Activated gamma-delta T cell treated with anti-CD3 and anti-CD28 coated beads, Interleukin-2, amount 50 U/mL, for 16 hours (primary cell): ENCODE measurements at regions not wholly inside any gene's neighbourhood (a gene's known extent, or its start where the extent isn't known, plus 50 kb on each side); places are given as distances from the start of the nearest gene placed in this dataset.
"Not testable (repeated sequence)": the region's sequence is repeated elsewhere in the genome, so short reads cannot be mapped to it uniquely, and the experiment has no call there.

Experiments used
- DNase-seq: peaks from one replicate; pipeline ENCODE4 v3.0.0-alpha.2; 2020; ENCODE audit warnings: low read depth

- DNase-seq = no peak
Measured at GRCh38 chr2:239819974-239820555, 205.1 kb downstream of the NDUFA10 start.

- no peak for DNase-seq
Measured at GRCh38 chr2:239819091-239819973, 205.8 kb downstream of the NDUFA10 start.

GRCh38 chr2:239818531-239819011, 206.6 kb downstream of the NDUFA10 start:
- DNase-seq = no peak

GRCh38 chr2:239818086-239818485, 207.1 kb downstream of the NDUFA10 start:
- no peak for DNase-seq

- DNase-seq = not testable (repeated sequence)
Measured at GRCh38 chr2:239817468-239818031, 207.6 kb downstream of the NDUFA10 start.

DNA sequence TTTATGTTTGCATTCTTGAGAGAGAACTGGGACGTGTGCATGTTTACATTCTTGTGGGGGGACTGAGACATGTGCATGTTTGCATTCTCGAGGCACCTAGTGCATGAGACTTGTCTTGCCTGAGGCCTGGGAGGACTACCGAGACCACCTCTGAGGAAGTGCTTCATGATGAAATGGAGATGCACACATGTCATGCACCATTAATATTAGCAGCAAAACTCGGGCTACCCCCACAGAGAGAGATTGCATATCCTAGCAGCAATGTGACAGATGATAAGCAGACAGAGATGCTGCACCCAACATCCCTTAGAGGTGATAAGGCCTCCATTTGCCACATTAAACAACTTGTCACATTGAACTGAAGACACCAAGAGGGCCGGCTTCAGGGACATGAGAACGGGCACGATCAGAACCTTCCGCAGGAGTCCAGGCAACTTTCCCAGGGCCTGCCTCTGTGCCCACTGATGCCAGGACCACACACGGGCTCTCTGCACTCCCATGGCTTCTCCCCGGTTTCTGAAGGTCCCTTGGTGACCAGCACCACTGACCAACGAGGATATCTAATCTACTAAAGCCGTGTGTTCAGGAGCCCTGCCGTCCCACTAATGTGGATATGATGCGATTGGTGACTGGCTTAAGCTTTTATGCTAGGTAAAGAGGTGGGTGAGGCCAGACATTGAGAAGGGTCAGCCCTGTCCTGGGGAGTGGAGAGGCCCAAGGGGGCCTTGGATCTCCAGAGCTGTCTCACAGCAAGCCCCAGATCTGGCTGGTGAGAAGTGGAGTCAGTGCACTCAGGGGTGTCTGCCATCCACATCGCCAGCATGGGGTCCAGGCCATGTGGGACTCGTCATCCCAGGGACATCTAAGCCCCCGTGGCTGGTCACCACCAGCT, 208.3 kb downstream of the NDUFA10 start:
- no peak for DNase-seq

DNA sequence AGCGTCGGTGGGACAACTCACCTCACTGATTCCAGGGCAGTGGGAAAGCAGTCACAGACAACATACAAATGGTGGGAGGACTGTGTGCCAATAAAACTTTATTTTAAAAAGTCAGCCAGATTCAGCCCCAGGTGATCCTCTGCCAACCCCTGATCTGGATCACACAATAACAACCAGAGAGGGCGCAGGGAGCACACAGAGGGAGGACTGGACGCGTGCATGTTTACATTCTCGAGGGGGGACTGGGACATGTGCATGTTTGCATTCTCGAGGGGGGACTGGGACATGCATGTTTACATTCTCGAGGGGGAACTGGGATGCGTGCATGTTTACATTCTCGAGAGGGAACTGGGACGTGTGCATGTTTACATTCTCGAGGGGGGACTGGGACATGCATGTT, 209.5 kb downstream of the NDUFA10 start:
- no peak for DNase-seq

- DNase-seq = no peak
Measured at GRCh38 chr2:239814861-239815601, 210.1 kb downstream of the NDUFA10 start.

DNA sequence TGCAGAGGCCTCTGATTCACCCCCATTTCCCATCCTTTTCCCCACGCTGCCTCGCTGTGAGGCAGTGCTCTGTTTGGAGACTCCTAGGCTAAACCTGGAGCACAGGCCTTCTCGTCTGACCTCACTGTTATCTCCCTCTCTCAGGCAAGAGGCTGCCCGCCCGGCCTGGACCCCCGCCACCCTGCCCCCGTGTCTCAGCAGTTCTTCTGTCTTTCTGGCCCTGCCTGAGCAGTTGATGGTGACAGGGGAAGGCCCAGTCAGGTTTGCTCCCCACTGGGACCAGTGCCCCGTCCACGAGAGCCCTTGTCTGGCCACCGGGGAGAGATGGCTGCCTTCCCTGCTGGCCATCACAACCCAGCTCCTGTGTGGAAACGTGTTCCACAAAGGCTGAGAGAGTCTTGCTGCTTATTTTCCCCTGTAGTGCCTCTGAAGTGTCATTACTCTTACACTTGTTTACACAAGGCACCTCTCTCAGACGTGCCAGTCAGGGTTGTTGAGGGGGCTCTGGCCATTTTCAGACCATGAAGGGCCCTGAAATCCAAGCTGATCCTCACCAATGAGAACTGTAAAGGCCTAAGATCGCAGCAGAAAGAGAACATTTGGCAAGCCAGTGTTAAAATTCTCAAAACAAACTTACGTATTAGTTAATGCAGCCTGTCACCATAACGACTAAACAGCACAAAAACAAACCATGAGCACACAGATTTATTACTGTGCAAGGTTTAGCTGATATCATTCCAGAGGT, 210.9 kb downstream of the NDUFA10 start:
- no peak for DNase-seq

GRCh38 chr2:239813261-239814115, 211.7 kb downstream of the NDUFA10 start:
- no peak for DNase-seq

DNA sequence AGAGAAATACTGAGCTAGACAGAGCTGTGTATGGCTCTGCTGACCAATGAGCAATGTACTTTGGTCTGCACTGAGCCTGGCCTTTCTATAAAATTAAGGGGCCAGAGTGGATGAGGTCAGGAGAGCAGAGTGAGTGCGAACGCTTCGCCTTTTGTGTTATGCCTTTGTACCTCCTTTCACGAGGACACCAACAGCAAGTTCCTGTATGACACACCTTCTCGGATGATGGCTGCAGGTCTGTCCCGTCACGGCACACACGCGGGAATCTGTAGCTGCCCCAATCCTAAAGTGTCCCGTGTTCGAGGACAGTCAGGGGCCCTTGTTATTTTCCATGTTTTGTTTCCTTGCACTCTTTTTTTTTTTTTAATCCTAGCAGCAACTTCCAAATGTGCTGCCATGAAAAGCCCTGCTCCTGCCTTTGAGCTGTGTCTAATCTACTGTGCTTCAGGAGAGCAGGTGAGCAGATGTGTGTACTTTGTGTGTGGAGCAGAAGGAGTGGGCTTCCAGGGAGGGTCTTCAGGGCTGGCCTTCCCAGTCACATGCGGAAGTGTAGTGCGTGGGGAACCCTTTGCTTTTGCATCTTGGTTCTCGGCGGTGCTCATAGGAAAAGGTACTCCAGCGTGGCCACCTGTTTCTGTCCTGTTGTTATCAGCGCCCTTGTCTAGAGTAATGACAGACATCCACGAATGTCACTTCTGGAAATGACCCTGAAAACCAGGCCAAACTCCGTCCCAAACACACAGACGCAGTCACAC, 213.2 kb downstream of the NDUFA10 start:
- DNase-seq = no peak

- no peak for DNase-seq
Measured at GRCh38 chr2:239811111-239811781, 213.9 kb downstream of the NDUFA10 start.

DNA sequence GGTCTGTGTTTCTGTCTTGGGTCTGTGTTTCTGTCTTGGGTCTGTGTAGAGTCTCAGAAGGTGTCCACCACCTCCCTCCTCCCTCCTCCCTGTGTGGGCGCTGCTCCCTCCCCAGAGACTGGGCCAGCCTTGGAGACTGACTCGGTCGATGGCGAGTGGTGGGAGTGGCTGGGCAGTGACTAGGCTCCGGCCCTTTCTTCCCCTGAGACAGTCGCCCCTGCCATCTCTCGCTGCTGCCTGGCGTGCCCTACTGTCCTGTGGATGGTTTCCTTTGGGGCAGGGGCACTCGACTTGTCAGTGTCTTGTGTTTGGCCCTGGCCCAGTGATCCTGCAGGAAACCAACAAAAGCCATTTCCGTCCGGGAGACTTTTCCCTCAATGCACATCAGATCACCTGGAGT, 215.8 kb downstream of the NDUFA10 start:
- no peak for DNase-seq

- DNase-seq = no peak
Measured at GRCh38 chr2:239807568-239807967, 217.6 kb downstream of the NDUFA10 start.

GRCh38 chr2:239806758-239807434, 218.2 kb downstream of the NDUFA10 start:
- no peak for DNase-seq

DNA sequence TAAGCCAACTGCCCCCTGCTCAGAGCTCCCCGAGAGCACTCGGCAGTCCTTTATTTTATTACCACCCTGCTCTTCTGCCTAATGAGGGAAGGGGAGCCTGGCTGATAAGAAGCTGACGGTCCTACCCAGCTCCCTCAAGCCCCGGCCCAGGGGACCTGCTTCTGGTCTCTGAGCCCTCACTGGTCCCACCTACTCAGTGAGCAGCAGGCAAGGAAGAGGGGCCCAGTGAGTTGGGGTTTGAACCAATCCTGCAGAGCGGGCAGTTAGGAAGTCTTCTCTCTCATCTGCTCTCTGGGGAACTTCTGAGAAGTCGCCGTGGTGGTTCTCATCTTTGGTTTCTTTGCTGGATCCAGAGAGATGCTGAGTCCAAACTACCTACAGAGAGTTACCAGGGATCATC, 218.9 kb downstream of the NDUFA10 start:
- DNase-seq = no peak

DNA sequence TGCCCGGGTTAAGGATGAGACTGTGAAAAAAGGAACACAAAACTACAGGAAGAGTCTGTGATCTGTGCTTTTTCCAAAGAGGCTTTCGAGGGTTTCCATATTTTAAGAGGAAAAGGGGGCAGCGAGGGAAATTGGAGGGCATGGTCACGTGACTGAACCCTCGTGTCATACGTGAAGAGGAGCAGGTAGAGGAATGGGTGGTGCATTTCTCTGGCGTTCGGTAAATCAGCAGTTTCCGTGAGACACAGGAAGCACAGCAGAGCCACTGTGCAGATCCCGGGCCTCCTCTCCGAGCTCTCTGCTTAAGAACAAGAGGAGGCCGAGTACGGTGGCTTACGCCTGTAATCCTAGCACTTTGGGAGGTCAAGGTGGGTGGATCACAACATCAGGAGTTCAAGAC, 219.7 kb downstream of the NDUFA10 start:
- DNase-seq = no peak

DNA sequence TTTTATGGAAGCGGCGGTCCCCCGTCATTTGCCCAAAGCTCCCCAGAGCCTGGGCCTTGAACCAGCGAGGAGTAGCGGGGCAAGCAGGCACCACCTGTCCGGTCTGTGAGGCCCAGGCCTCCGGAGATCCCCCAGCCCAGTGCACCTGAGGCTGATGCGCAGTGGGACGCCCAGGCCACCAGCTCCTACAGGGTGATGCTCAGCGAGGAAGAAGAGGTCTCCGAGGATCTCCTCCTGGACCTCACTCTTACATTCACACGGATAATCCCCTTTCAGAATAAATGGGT, 220.2 kb downstream of the NDUFA10 start:
- no peak for DNase-seq
